Sciatic nerve (tissue), 2 donors: ENCODE measurements at regions not wholly inside any gene's neighbourhood (a gene's known extent, or its start where the extent isn't known, plus 50 kb on each side); places are given as distances from the start of the nearest gene placed in this dataset.

Source experiments
- ATAC-seq: fragments of 200-7000 bp; cut with Tn5 transposase; one replicate; pipeline ENCODE4 v1.9.1; 2020; ENCODE audit warnings: mild to moderate bottlenecking, moderate library complexity
- DNase-seq: peaks from one replicate; pipeline ENCODE4 v3.0.0-alpha.2; 2020; ENCODE audit warnings: low spot score
- intact Hi-C: fragments of 100-400 bp; cut with DNase I; formaldehyde crosslinking; loops from one replicate; pipeline ENCODE4 v1.14.2; 2022
- donor health status: DM: no; HTN: no; CAD: no.
- donor health status: DM: no; HTN: no; CAD: no.

DNA sequence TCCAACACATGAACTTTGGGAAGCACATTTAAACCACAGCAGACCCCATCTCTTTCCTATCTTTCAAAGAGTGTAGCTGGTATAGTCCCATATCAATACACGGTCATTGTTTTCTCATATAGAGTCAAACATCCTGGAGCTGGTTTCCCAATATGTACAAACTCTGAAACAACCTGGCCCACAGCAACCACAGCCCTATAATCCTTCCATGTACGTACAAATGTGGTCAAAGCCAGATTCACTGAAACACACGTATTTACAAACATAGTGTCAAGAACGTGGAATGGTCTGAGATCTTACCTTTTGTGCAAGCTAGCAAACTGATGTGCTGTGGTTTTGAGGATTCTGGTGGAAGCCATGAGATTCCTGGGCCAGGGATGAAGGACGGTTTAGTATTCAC is 97.3 kb downstream of the HS1BP3 start:
- DNase-seq (no peak), ATAC-seq (no peak)
- intact Hi-C loops = no loop called here

DNA sequence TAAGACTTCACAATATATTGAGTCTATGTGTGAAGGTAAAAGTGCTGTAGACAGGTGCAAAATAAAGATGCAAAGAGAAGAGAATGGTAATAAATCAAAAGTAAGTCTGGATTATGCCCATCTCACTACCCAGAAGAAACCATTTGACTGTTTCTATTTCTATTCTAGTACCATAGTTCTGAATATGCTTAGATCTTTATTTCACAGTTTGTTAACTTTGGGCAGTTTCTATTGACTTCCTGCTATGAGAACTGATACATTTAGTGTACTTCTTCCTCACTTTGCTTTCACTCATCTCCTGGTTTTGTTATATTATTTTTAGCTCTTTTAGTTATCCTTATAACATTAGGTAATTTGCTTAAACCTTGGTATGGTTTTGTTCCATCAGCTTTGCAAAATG is 94.9 kb downstream of the HS1BP3 start:
- DNase-seq = no peak
- intact Hi-C loops = no loop called here
- ATAC-seq = no peak

DNA sequence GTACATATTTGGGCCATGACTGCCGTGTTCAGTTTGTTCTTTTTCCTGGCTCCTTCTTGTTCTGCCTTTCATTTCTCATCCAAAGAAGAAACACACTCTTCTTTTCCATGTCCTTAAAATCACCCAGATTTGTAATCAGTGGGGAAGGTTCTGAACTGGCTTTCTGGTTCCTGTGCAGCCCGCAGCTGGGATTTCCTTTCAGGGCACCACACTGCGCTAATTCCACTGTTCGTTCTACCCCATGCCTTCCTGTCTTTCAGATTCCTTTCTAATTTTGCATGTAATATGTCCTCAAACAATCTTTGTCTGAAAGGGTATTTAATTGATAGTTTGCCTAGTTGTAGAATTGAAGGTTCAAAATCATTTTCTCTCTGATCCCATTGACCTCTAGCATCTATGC is 94.1 kb downstream of the HS1BP3 start:
- no peak for ATAC-seq
- no peak for DNase-seq
- intact Hi-C loops = no loop called here

DNA sequence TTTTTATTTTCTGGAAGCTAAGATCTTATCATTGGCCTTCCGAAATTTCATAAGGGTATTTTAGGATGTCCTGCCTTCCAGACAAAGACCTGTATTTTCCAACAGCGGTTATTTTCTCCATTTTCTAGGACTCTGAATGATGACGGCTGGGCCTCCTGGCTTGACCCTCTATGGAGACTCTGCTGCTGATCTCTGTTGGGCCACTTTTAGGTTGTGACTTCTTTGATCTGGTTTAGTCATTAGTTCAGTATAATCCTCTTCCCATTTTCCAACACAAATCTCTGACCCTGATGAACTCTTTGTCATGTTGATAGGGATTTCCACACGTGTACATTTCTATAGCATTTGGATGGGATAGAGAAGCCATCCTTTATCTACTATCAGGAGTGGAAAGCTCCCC is 93.7 kb downstream of the HS1BP3 start:
- intact Hi-C loops = no loop called here
- no peak for DNase-seq
- ATAC-seq = no peak

DNA sequence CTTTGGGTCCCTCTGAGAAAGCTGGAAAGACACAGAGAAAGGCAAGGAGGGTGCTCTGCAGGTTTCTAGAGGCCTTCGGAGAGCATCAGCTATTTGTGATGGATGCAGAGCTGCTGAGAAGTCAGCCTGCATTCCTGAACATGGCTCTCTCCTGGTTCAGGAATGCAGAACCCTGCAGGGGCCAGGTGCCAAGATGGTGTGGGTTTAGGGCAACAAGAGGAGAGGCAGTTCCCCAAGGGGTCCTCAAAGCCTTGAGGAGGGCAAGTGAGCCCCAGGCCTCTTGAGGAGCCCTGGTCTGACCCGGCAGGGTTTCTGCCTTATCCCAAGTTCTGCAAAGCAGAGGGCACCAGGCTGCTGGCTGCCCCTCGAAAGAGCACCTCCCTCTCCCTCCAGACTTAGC is 93.3 kb downstream of the HS1BP3 start:
- no peak for ATAC-seq
- intact Hi-C loops = no loop called here
- no peak for DNase-seq

DNA sequence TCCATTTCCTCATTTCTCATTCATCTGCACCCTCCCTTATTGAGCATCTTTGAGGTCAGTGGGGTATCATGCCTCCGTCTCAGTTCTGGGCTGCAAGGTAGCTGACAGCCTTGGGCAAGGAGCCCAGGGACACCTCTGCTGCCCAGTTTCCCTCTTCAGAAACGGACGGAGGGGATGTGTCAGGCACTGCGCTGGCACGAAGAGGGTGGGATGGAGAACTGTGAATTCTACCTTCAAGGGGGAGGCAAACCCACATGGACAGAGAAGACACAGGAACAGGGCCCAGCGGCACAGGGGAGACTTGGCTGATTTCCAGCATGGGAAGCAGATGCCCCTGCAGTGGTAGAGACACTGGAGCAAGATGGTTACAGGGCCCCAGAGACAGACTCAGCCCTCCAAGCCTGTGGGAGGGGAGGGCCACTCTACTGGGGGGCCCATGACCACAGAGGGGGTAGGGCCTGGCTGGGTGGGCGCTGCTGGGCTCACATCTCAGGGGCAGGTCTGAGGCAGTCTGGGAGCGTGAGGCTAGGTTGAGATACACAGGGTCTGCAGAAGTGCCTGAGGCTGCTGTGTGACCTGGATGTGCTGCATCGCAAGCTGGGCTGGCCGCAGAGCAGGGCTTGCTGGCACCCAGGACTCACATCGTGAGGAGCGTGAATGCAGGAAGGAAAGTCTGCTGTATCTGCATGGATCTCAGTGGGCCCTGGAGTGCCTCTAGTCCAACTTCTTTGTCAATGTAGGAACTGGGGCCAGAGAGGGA is 92.3 kb downstream of the HS1BP3 start:
- intact Hi-C loops = no loop called here
- no peak for ATAC-seq
- DNase-seq = no peak

DNA sequence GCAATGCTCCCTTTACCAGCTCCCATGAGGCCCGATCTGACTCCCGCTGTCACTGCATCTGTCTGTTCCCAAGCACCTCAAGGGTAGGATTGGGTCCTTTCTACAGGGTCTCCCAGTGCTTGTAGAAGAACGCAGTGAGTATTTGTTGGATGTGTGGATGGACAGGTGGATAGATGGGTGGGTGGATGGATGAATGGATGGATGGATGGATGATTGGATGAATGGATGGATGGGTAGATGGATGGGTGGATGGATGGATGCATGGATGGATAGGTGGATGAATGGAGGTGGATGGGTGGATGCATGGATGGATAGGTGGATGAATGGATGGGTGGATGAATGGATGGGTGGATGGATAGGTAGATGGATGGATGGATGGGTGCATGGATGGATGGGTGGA is 91.6 kb downstream of the HS1BP3 start:
- intact Hi-C loops = no loop called here
- DNase-seq = no peak

DNA sequence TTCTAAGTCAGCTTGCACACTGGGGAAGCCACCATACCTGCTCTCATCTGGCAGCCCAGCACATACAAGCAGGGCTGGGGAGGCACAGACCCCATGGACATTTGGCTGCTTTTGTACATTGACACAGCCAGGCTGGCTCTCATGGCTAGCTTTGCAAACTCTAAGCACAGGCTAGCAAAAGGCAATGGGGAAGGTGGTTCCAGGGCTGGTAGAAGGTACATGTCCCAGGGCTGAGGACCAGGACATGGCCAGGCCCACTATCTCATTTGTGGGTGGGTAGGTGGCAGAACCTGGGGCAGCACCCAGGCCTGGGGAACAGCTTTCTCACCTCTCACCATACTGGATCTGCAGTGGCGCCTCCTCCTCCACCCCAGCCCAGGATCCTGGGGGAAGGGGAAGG is 90.9 kb downstream of the HS1BP3 start:
- DNase-seq = no peak
- intact Hi-C loops = no loop called here
- ATAC-seq = no peak

More for the DNA sequence above, 91.6 kb downstream of the HS1BP3 start:
- no peak for ATAC-seq

DNA sequence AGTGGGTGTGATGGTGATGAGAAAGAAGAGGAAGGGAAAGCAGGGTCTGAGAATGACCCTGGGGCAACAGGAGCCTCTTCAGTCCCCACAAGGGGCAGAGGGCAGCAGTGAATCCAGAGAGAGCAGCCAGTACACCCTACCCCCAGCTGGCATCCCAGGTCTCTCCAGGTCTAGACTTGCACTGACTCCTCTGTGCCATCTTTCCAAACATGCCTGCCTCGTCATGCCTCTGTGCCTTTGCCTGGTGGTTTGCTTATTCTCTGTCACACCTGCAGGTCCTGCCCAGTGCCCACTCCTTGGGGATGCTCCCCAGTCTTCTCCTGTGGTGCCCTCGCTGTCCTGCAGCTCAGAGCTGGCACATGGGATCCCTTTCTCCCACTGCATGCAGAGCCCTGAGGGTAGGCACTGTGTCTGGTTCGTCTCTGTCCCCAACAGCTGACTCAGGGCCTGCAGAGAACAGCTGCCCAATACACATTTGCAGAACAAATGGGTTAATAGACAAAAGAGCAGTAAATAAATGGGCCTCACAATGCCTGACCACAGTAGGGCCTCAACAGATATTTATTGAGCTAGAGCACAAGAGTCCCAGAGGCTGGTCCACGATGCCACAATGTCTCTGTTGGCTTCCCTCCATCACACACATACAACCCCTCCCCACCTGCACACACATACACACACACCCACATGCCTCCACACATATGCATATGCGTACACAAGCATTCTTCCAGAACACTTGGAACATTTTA is 89.8 kb downstream of the HS1BP3 start:
- intact Hi-C loops = no loop called here
- ATAC-seq (no peak), DNase-seq (no peak)

DNA sequence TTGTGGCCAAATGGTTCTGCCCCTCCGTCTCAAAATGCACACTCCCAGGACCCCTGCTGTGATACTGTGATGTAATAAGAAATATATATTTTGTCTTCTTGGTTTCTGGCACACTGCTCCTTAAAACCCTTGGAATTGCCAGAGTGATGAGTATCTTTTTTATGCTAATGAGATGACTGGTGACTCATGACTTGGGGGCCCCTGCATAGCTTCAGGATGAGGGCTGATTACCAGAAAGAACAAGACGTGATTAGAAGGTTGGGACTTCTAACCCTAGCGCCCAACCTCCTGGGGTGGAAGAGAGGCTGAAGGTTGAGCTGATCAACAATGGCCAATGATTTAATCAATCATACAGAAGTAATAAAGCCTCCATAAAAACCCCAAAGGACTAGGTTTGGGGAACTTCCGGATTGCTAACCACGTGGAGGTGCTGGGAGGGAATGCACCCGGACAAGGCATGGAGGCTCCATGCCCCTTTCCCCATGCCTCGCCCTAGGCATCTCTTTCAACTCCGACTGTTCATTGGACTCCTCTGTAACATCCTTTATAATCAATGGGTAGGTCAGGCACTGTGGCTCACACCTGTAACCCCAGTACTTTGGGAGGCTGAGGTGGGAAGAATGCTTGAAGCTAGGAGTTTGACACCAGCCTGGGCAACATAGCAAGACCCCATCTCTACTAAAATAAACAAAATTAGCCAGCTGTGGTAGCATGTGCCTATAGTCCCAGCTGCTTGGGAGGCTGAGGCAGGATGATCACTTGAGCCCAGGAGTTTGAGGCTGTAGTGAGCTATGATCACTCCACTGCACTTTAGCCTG is 89.1 kb downstream of the HS1BP3 start:
- DNase-seq (no peak), ATAC-seq (no peak)
- intact Hi-C loops = no loop called here

DNA sequence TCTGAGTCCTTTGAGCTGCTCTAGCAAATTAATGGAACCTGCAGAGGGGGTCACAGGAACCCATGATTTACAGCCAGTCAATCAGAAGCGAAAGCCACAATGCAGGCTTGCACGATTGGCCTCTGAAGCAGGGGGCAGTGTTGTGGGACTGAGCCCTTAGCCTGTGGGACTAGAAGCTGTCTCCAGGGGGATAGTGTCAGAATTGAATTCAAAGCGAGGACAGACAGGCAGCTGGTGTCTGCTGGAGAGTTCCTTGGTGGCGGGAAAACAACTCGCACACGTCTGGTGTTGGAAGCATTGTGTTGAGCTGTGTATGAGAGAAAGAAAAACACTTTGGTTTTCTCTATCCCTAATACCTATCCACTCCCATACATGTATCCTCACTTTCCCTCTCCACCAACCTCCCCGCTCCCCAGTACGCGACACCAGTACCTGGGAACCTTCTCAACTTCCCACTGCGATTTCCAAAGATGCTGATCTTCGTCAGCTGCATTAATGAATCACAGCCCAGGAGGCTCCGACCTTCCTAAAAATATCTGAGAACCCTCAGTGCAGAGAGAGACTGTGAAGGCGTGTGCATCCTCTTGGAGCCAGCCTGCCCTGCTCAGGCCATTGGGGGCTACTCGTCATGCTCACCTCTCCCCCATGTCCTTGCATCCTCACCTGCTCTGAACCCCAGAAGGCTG is 88.2 kb downstream of the HS1BP3 start:
- intact Hi-C loops = no loop called here
- DNase-seq = no peak
- ATAC-seq = no peak

DNA sequence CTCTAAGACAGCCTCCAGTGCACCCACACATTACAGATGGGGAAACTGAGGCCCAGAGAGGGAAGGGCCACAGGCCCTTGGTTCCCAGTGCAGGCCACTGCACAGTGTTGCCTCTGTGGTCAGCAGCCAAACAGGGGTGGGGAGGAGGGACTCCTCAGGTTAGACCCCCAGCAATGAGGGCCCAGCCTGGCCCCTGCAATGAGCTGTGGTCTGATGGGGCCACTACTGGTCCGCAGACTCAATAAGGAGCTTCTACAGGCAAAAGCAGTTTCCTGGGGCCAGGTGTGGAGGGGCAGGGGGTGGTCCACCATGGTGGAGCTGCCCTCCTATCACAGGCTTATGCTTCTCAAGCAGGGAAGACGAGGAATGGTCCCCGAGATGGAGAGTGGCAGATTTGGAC is 87.6 kb downstream of the HS1BP3 start:
- no peak for ATAC-seq
- intact Hi-C loops = no loop called here

DNA sequence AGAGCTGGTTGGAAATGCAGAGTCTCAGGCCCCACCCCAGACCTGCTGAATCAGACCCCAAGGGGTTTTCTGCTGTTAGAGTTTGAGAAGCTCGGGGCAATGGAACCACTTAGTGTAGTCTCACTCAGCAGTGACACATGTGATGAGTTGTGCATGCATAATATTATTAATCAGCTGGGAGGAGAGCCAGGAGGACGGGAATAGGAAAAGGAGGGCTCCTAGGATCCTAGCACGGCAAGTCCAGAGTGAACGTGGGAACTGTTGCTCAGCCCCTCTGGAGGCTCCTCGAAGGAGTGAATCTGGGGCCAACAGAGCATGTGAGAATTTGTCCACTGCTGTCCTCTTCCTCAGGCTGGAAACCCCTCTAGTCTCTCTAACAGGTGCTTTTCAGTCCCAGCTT is 87.1 kb downstream of the HS1BP3 start:
- DNase-seq = no peak
- ATAC-seq = no peak
- intact Hi-C loops = no loop called here

More for the DNA sequence above, 87.6 kb downstream of the HS1BP3 start:
- DNase-seq = no peak

DNA sequence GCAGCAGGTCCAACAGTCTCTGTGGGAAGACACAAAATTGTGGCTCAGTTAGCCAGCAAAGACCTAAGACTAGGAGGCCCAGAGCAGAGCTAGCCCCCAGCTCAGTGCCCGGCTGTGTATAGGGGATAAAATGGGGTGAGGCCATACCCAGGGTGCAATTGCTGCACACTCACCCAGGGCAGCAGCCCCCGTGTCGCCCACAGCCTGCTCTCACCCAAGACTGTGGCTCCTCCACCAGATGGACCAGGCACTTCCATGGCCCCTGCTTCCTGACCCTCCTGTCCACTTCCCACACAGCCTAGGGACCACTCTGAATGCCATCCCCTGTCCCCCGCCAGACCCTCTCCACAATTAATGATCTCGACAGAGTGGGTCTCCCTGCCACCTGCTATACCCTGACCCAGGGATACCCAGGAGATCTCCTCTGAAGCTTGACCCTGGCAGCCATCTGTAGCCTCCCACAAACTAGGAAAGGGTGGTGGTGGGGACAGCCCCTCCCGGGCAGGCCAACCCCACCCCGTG is 85.7 kb downstream of the HS1BP3 start:
- ATAC-seq (no peak), DNase-seq (no peak)
- intact Hi-C loops = no loop called here

DNA sequence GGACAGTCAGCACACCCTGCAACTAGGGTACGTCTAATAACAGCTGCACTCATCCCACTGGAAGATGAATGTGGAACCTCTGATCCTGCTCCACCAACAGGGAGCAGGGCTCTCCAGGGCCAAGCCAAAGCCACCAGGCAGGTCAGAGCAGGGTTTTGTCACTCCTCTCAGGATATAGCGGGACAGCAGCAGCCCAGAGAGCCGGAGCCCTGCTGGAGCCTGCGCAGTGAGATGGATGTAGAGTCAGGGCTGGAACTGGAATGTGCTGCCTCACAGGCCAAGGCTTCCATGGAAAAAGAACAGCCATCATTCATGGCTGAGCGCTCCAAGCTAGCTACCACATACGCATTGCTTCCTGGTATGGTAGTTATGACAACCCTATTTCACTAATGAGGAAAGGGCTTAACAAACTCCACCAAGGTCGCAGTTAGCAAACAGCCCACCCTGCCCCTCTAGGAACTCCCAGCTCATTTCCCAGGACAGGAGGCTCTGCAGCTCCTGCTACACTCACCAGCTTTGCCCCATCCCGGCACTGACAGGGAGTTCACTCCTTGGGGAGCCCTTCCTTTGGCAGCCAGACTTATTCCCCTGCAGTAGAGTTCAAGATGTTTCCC is 85.2 kb downstream of the HS1BP3 start:
- intact Hi-C loops = no loop called here
- DNase-seq = no peak
- no peak for ATAC-seq

DNA sequence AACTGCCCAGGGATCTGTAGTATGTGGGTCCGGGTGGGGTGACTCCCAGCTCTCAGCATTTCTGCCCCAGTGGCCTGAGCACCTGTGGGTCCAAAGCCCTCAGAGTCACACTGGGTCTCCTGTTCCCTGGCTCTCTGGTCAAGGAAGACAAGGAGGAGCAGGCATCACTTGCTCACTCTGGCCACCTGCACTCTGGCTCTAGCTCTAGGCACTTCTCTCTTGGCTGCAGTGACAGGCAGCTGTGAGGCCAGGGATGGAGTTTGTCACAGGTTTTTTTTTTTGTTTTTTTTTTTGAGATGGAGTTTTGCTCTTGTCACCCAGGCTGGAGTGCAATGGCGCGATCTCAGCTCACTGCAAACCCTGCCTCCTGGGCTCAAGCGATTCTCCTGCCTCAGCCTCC is 84.6 kb downstream of the HS1BP3 start:
- no peak for DNase-seq
- intact Hi-C loops = no loop called here
- ATAC-seq = no peak

DNA sequence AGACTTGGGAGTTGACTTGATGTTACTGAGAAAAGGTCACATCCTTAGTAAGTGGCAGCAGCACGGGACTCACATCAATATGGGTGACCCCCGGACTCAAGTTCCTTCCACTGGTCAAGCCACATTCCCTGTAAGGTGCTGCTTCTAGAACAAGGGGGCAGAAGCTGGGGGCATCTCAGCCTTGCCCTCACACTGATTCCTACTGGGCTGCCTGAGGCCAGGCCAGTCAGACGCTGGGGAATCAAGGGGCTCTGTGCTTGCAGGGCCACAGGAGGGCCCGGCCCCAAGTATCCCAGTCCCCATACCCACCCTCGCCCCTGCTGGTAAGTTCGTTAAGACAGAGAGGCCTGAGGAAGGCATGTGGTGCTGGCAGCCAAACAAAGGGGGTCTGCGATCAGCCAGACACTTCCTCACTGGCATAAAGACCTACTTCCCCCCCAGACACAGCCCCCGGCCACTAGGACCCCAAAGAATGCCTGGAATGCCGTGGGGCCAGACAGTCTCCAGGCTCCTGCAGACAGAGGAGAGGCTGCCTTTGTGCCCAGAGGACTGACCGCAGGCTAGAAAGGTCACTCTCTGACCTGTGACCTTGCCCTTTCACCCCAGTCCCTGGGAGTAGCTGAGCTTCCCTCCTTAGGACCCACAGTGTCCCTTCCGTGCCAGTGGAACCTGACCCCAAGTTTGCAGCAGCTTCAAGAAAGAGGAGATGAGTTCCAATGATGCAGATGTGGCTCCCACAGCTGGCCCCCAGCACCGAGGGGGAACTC is 83.6 kb downstream of the HS1BP3 start:
- ATAC-seq = no peak
- intact Hi-C loops = no loop called here
- no peak for DNase-seq
